Epithelial cell of esophagus (primary cell): ENCODE measurements at regions not wholly inside any gene's neighbourhood (a gene's known extent, or its start where the extent isn't known, plus 50 kb on each side); places are given as distances from the start of the nearest gene placed in this dataset.

ENCODE experiments used
- DNase-seq: peaks from one replicate; pipeline ENCODE4 v3.0.0; 2010; ENCODE audit warnings: low read depth
- H3K4me3 ChIP-seq: 2 replicates; pipeline ENCODE4 v1.5.1; 2011; ENCODE audit warnings: mild to moderate bottlenecking, low read length, control low read depth
- TF ChIP-seq, protein P1 (sequence below): IDR thresholded peaks from 2 replicates; pipeline ENCODE4 v1.5.1; 2011; ENCODE audit warnings: low read depth, mild to moderate bottlenecking, low read length, control low read depth, inconsistent platforms; ENCODE audit not compliant: insufficient read depth; ENCODE audit errors: missing control alignments

DNA sequence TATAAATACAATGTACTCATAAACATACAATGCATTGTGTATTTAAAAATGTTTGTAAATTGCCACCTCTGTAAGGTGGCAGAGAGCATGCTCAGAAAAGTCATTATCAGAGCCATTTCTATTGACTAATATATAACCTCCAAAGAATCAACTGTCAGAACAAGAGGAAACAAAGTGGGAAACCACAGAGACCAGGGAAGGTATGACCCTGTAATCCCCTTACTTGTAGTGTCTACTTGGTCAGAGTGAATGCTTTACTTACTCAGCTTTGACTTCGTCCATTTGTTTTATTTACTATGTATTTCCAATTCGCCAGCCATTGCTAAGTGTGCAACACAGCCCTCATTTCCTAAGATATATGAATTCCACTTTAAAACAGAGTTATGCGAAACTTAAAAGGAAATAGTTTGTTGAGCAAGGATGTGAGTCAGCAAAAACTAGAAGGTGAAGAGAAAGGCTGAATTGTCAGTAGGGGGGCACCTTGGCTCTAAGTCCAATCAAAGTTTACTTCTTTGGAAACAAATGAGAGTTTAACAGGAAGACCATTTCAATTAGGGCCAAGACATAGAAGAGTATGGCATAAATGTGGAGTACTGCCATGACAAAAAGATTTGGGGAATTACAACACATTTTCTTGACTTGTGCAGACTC lies 671.7 kb upstream of the PTBP2 start:
- DNase-seq, result peak; percentile 47
- TF ChIP-seq, protein P1, sequence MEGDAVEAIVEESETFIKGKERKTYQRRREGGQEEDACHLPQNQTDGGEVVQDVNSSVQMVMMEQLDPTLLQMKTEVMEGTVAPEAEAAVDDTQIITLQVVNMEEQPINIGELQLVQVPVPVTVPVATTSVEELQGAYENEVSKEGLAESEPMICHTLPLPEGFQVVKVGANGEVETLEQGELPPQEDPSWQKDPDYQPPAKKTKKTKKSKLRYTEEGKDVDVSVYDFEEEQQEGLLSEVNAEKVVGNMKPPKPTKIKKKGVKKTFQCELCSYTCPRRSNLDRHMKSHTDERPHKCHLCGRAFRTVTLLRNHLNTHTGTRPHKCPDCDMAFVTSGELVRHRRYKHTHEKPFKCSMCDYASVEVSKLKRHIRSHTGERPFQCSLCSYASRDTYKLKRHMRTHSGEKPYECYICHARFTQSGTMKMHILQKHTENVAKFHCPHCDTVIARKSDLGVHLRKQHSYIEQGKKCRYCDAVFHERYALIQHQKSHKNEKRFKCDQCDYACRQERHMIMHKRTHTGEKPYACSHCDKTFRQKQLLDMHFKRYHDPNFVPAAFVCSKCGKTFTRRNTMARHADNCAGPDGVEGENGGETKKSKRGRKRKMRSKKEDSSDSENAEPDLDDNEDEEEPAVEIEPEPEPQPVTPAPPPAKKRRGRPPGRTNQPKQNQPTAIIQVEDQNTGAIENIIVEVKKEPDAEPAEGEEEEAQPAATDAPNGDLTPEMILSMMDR, result no peak
- no peak overlapping the region for H3K4me3 ChIP-seq

DNA sequence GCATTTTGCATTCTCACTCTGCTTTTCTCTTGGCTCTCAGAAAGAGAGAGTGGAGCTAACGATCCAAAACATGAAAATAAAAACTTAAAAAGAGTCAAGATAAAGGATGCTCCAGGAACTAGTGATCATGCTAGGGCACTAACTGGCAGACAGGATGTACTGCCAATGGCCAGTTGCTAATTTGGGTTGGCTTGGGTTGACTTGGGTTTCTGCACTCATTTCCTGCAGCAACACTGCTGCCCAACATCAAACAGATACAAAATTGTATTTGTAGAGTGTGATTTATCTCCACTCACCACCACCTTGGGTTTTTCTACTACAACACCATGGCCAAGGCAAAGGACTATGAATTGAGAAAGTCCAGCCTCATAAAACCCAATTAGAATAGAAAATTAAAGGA lies 662.3 kb upstream of the PTBP2 start:
- no peak overlapping the region for H3K4me3 ChIP-seq
- DNase-seq, result no peak
- TF ChIP-seq, protein P1, result no peak

DNA sequence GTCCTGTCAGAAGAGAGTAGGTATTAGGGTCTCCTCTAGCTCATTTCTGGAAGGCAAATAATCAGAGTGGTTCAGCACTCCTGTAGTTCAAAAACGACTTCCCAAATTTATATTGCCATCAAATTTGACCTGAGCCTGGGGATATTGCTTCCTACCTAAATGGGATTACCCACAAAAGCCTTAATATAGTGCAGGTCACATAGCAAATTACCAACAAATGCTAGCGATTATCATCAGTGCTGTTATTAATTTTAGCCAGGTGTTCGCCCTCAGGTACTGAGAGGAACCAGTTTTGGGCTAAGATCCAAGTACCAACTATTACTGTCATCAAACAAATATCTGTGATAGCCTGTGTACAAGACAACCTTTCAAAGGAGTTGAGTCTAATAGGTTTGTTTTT lies 661.8 kb upstream of the PTBP2 start:
- no peak overlapping the region for H3K4me3 ChIP-seq
- DNase-seq, result no peak
- TF ChIP-seq, protein P1, result no peak

DNA sequence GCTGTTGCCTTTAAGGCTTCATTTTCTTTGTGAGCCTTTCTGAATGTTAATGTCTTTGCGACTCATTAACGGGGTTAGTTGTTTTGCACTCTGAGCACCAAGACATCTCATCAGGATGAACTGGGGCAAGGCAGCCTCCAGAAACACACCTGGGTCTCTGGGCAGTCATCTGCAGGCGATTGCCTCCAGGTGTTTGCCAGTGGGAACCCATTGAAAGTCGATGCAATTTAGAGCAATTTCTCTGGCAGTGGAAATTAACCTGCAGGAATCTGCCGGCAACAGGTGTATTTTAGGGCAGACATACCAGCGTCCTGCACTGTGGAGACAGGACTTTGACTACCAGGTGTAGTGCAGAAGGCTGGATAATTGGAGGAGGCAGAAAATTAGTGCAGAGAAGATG lies 661.0 kb upstream of the PTBP2 start:
- TF ChIP-seq, protein P1, result no peak
- H3K4me3 ChIP-seq, result no peak overlapping the region
- DNase-seq, result no peak

DNA sequence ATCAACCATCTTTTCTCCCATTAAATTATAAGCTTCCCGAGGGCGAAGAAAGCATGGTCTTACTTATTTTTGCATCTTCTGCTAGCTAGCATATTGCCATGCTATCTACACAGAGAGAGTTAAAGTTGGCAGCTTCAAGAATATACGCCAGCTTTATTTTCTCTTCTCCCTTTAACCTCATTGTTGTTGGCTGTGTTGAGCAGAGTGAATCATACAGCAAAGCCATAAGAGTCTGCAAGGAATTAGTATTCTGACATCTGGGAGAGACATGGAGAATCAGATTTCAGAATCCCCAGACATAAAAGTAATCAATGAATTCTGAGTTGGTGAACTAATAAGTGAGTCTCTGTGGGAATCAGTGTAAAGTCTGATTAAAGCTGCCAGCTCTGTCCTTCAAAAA lies 649.6 kb upstream of the PTBP2 start:
- TF ChIP-seq, protein P1, result no peak
- DNase-seq, result no peak
- H3K4me3 ChIP-seq, result no peak overlapping the region

DNA sequence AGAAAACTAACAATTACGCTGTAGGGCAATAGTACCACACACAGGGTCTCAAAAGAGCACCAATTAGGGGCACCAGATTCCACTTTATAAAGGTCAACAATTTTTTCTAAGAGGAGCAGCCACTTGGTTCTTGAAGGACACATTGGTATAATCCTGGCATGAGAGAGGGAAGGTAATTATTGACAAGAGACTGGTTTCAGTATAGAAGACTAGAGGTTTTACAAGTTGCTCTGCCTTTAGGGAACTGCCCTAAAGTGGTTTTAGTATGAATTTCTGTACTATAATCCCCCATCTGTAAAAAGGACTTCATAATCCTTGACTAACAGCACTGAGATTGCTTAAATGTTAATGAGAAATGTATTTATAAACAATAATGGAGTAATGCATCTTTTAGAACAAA lies 648.5 kb upstream of the PTBP2 start:
- H3K4me3 ChIP-seq, result no peak overlapping the region
- no peak for DNase-seq
- TF ChIP-seq, protein P1, result no peak

DNA sequence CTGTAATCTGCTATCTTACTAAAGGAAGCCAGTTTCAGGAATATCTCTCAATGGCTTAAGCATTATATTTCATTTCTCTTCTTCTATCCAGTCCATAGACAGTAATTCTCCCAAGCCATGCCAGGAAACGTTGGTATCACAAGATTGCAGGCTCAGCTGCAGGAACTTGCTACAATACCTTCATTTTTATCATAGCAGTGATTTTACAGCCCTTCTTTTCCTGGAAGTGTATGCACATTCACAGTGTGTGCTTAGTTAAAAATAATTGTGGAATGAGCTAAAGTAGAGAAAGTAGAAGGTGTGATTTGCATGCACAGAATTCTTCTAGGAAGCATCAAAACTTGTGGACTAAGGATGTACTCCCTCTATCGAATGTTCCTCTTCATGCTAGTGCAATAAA lies 647.2 kb upstream of the PTBP2 start:
- TF ChIP-seq, protein P1, result no peak
- DNase-seq, result no peak

More for the DNA sequence above, 647.2 kb upstream of the PTBP2 start:
- H3K4me3 ChIP-seq, result no peak overlapping the region
